NCI-H146 treated with DMSO at 0.1 percent for 48 hours (cell line): ENCODE measurements at regions not wholly inside any gene's neighbourhood (a gene's known extent, or its start where the extent isn't known, plus 50 kb on each side); places are given as distances from the start of the nearest gene placed in this dataset.
"Not testable (repeated sequence)": the region's sequence is repeated elsewhere in the genome, so short reads cannot be mapped to it uniquely, and the experiment has no call there.

Experiments
- DNase-seq: peaks from one replicate; lab custom pipeline; 2025; ENCODE audit not compliant: unreplicated experiment; lab: John Stamatoyannopoulos, UW

- DNase-seq: no peak
Measured at GRCh38 chr3:124619887-124620599, 110.2 kb upstream of the UMPS start.

- DNase-seq: no peak
Measured at GRCh38 chr3:124620600-124621063, 109.6 kb upstream of the UMPS start.

GRCh38 chr3:124621498-124621897 lies 108.8 kb upstream of the UMPS start:
- DNase-seq: no peak

- no peak for DNase-seq
Measured at GRCh38 chr3:124625074-124625473, 105.2 kb upstream of the UMPS start.

GRCh38 chr3:124627501-124627908 lies 102.7 kb upstream of the UMPS start:
- DNase-seq: no peak

- DNase-seq: no peak
Measured at GRCh38 chr3:124628863-124629262, 101.4 kb upstream of the UMPS start.

GRCh38 chr3:124629497-124629896 lies 100.8 kb upstream of the UMPS start:
- DNase-seq: no peak

GRCh38 chr3:124630960-124631359 lies 99.3 kb upstream of the UMPS start:
- DNase-seq: no peak

GRCh38 chr3:124631727-124632126 lies 98.5 kb upstream of the UMPS start:
- no peak for DNase-seq

GRCh38 chr3:124632566-124633140 lies 97.6 kb upstream of the UMPS start:
- DNase-seq: no peak

GRCh38 chr3:124633524-124633923 lies 96.7 kb upstream of the UMPS start:
- DNase-seq: no peak

GRCh38 chr3:124634210-124635168 lies 95.8 kb upstream of the UMPS start:
- DNase-seq: no peak

- no peak for DNase-seq
Measured at GRCh38 chr3:124635169-124635539, 95.1 kb upstream of the UMPS start.

- no peak for DNase-seq
Measured at GRCh38 chr3:124636101-124636862, 94.0 kb upstream of the UMPS start.

GRCh38 chr3:124636863-124637296 lies 93.4 kb upstream of the UMPS start:
- no peak for DNase-seq

GRCh38 chr3:124639406-124640237 lies 90.6 kb upstream of the UMPS start:
- DNase-seq: no peak

GRCh38 chr3:124640635-124641306 lies 89.5 kb upstream of the UMPS start:
- DNase-seq: no peak

- no peak for DNase-seq
Measured at GRCh38 chr3:124643453-124643852, 86.8 kb upstream of the UMPS start.

GRCh38 chr3:124646186-124646585 lies 84.1 kb upstream of the UMPS start:
- not testable (repeated sequence) for DNase-seq
